K562 (cell line): ENCODE measurements at regions not wholly inside any gene's neighbourhood (a gene's known extent, or its start where the extent isn't known, plus 50 kb on each side); places are given as distances from the start of the nearest gene placed in this dataset.

Experiments used
- ATAC-seq: fragments of 200-7000 bp; cut with Tn5 transposase; 3 replicates; pipeline ENCODE4 v1.9.1; 2020; ENCODE audit warnings: moderate library complexity
- BruUV-seq: library from RNA; stranded (reverse); fragments of 400-500 nt; replicated peaks from 2 replicates; lab custom pipeline; 2021; lab: Mats Ljungman, UMichigan
- CTCF ChIA-PET: fragments of 300-600 bp; formaldehyde crosslinking; extraction: SDS; loops from one replicate; lab custom pipeline; 2021; ENCODE audit warnings: low intra/inter-chr PET ratio; lab: Yijun Ruan, JAX
- POLR2A ChIA-PET: fragments of 300-600, 350-650 bp; sonication (Branson Sonifier 250); formaldehyde crosslinking; extraction: SDS; loops from one replicate; lab custom pipeline; 2021; ENCODE audit warnings: antibody characterized with exemption, inconsistent platforms; lab: Yijun Ruan, JAX
- DNase-seq, 4 experiments: peaks; one replicate each; pipeline versions ENCODE4 v3.0.0 to v3.0.0-alpha.2; 2011 to 2018; ENCODE audit warnings: low spot score in 3 of 4, mixed read lengths in 3 of 4; ENCODE audit errors: extremely low read depth in 1 of 4
- FAIRE-seq: peaks from 2 replicates; lab custom pipeline; 2011; peaks lifted over from hg19 to GRCh38; lab: Jason Lieb, UNC
- H2AFZ ChIP-seq: 2 replicates; pipeline ENCODE4 v1.6.0; 2011; ENCODE audit warnings: low read depth, low read length, control low read depth, inconsistent platforms
- H3K27ac ChIP-seq: fragments of 200-600 bp; 3 replicates; pipeline ENCODE4 v1.8.0; 2011; ENCODE audit warnings: low read depth, mild to moderate bottlenecking, control low read depth, inconsistent platforms, low read length, moderate library complexity, mixed read lengths; ENCODE audit errors: extremely low read depth
- H3K27me3 ChIP-seq, 2 experiments: fragments of 300-600 bp in 1 of 2; 2 replicates in 1 of 2; 3 replicates in 1 of 2; pipeline versions ENCODE4 v1.6.0 to v1.8.0; 2011; ENCODE audit warnings: inconsistent platforms in 2 of 2, low read length in 2 of 2, mild to moderate bottlenecking in 1 of 2, mixed read lengths in 1 of 2, moderate library complexity in 1 of 2; ENCODE audit not compliant: control insufficient read depth in 2 of 2, insufficient read depth in 2 of 2
- H3K36me3 ChIP-seq: fragments of 300-600 bp; 3 replicates; pipeline ENCODE4 v1.8.0; 2011; ENCODE audit warnings: mild to moderate bottlenecking, low read length, inconsistent platforms; ENCODE audit not compliant: control insufficient read depth, insufficient read depth
- H3K4me1 ChIP-seq, 2 experiments: fragments of 200-600 bp in 1 of 2; replicated peaks in 1 of 2; 2 replicates in 1 of 2; 3 replicates in 1 of 2; pipeline versions ENCODE4 v1.5.1 to v1.8.0; 2011; ENCODE audit warnings: inconsistent platforms in 2 of 2, low read length in 2 of 2, mild to moderate bottlenecking in 1 of 2, mixed read lengths in 1 of 2, moderate library complexity in 1 of 2; ENCODE audit not compliant: control insufficient read depth in 2 of 2, insufficient read depth in 2 of 2
- H3K4me2 ChIP-seq: 2 replicates; pipeline ENCODE4 v1.6.1; 2011; ENCODE audit warnings: low read length, control low read depth, inconsistent platforms, mixed read lengths; ENCODE audit not compliant: insufficient read depth
- H3K4me3 ChIP-seq: fragments of 200-600 bp; sonication (generic), shearing (Covaris generic); 2 replicates; pipeline ENCODE4 v1.5.1; 2016; ENCODE audit warnings: control low read depth, inconsistent platforms
- H3K79me2 ChIP-seq: fragments of 200-600 bp; 3 replicates; pipeline ENCODE4 v1.8.0; 2011; ENCODE audit warnings: low read length, inconsistent platforms; ENCODE audit not compliant: control insufficient read depth, insufficient read depth
- H3K9ac ChIP-seq, 2 experiments: 2 replicates each; pipeline versions ENCODE4 v1.6.0 to v1.6.1; 2011; ENCODE audit warnings: low read depth in 2 of 2, low read length in 2 of 2, control low read depth in 1 of 2, inconsistent platforms in 1 of 2, mild to moderate bottlenecking in 1 of 2, mixed read lengths in 1 of 2; ENCODE audit not compliant: insufficient read depth in 1 of 2
- H3K9me1 ChIP-seq: one replicate; pipeline ENCODE4 v1.6.0; 2011; ENCODE audit warnings: inconsistent platforms, mild to moderate bottlenecking, low read length, moderate library complexity; ENCODE audit not compliant: control insufficient read depth, insufficient read depth
- H3K9me3 ChIP-seq: replicated peaks from 2 replicates; pipeline ENCODE4 v1.5.1; 2011; ENCODE audit warnings: low read depth, low read length, inconsistent platforms; ENCODE audit not compliant: control insufficient read depth, insufficient read depth
- H4K20me1 ChIP-seq: replicated peaks from 2 replicates; pipeline ENCODE4 v1.6.1; 2011; ENCODE audit warnings: low read length, inconsistent platforms, mixed read lengths; ENCODE audit not compliant: control insufficient read depth, insufficient read depth
- CBFB ChIP-seq: sonication (generic); formaldehyde crosslinking; IDR thresholded peaks from 2 replicates; pipeline ENCODE4 v1.4.0; 2020; ENCODE audit warnings: mild to moderate bottlenecking, missing genetic modification reagents
- DEAF1 ChIP-seq: fragments of 450-650 bp; formaldehyde crosslinking; IDR thresholded peaks from 2 replicates; pipeline ENCODE4 v1.4.0; 2020; ENCODE audit warnings: mild to moderate bottlenecking, moderate library complexity
- HMBOX1 ChIP-seq: sonication (generic); IDR thresholded peaks from 2 replicates; pipeline ENCODE4 v1.6.1; 2016
- MYNN ChIP-seq, 2 experiments: sonication (generic); formaldehyde crosslinking in 1 of 2; IDR thresholded peaks; 2 replicates each; pipeline versions ENCODE4 v1.5.0 to v1.6.1; 2016 to 2020; ENCODE audit warnings: antibody characterized with exemption in 1 of 2, missing genetic modification reagents in 1 of 2
- NFYB ChIP-seq: IDR thresholded peaks from 2 replicates; pipeline ENCODE4 v1.6.1; 2011; ENCODE audit warnings: mild to moderate bottlenecking, moderate library complexity; ENCODE audit not compliant: insufficient read length; ENCODE audit errors: extremely low read depth
- PHF21A ChIP-seq: fragments of 450-650 bp; IDR thresholded peaks from 2 replicates; pipeline ENCODE4 v1.6.1; 2017; ENCODE audit warnings: low read depth, borderline replicate concordance
- SRSF9 ChIP-seq: fragments of 200-400 bp; formaldehyde crosslinking; IDR thresholded peaks from 2 replicates; pipeline ENCODE4 v1.6.1; 2017; ENCODE audit warnings: low read depth, low read length, borderline replicate concordance
- TAF1 ChIP-seq: IDR thresholded peaks from 2 replicates; pipeline ENCODE4 v1.6.1; 2011; ENCODE audit warnings: mild to moderate bottlenecking, low read length, moderate library complexity; ENCODE audit not compliant: insufficient read depth, control insufficient read depth, severe bottlenecking; ENCODE audit errors: extremely low read depth
- TARDBP ChIP-seq: fragments of 450-650 bp; IDR thresholded peaks from 2 replicates; pipeline ENCODE4 v1.6.1; 2016
- TBP ChIP-seq: optimal IDR thresholded peaks from 2 replicates; pipeline ENCODE3; 2011; ENCODE audit warnings: low read depth, low read length, improper control_type of control experiment
- TCF7L2 ChIP-seq: fragments of 150-350 bp; IDR thresholded peaks from 2 replicates; pipeline ENCODE4 v1.6.1; 2016; ENCODE audit warnings: low read depth, mild to moderate bottlenecking, low read length, moderate library complexity
- XRCC5 ChIP-seq: fragments of 200-400 bp; formaldehyde crosslinking; IDR thresholded peaks from 2 replicates; pipeline ENCODE4 v1.6.1; 2017; ENCODE audit warnings: low read depth, mild to moderate bottlenecking, low read length
- WGBS: fragments of 100-300 bp; shearing (Covaris generic); methylation state at CpG from one replicate; pipeline ENCODE4 v1.1.6; 2016; ENCODE audit warnings: low coverage, mixed read lengths; ENCODE audit not compliant: insufficient coverage; ENCODE audit errors: missing lambda C conversion rate; 5-methylcytosine and 5-hydroxymethylcytosine counted together
- in situ Hi-C: fragments of 300-500 bp; cut with MboI; formaldehyde crosslinking; loops from 4 replicates; pipeline ENCODE4 v1.15.0; 2018; ENCODE audit warnings: inconsistent platforms, mixed read lengths
- intact Hi-C: fragments of 100-400 bp; cut with micrococcal nuclease; formaldehyde crosslinking; loops from 2 replicates; pipeline ENCODE4 v1.14.2; 2022

- no peak for ATAC-seq
- Histone ChIP-seq H2AFZ (no peak overlapping the region), H3K9ac (no peak overlapping the region), H3K27ac (no peak overlapping the region), H3K36me3 (no peaks in the 10 kb centered on the region), H3K4me2 (no peak overlapping the region), H3K9me3 (no peaks in the 10 kb centered on the region), H3K9me1 (no peaks in the 10 kb centered on the region), H3K27me3 (peaks cover 6 to 17% of the 10 kb centered on the region in 2 experiments; a peak in 3 of 5 replicates), H3K4me3 (no peak overlapping the region), H3K79me2 (no peaks in the 10 kb centered on the region), H4K20me1 (no peaks in the 10 kb centered on the region), H3K4me1 (no peaks in the 10 kb centered on the region)
- in situ Hi-C loops = no loop called here
- CTCF ChIA-PET = no interaction called here
- intact Hi-C loops = loop anchor here (10.0 kb wide), 1 partner anchor 82 kb away; the partner anchor contains the start of gene NOG
- no peak for FAIRE-seq
- no peak for DNase-seq
- POLR2A ChIA-PET = interaction anchor here (0.5 to 1.2 kb wide), 3 partner anchors 18 to 667 kb away, joined by 3 to 4 read pairs (median 3); no protein-coding TSS in a partner anchor
- 0% methylated on average over 1 of the region's 1 CpG for WGBS
- no TSS peak for BruUV-seq
- TF ChIP-seq NFYB = no peak
Observed at GRCh38 chr17:56676810-56677209, 83.3 kb downstream of the NOG start.

GRCh38 chr17:56678249-56679114, 85.0 kb downstream of the NOG start:
- H2AFZ ChIP-seq = no peak overlapping the region
- in situ Hi-C loops = no loop called here

More at GRCh38 chr17:56678249-56679114, 85.0 kb downstream of the NOG start:
- FAIRE-seq (no peak), ATAC-seq (no peak), DNase-seq (no peak)
- H3K9me3 ChIP-seq = no peaks in the 10 kb centered on the region
- H3K27me3 ChIP-seq = peaks cover 6 to 13% of the 10 kb centered on the region in 2 experiments; a peak in 2 of 5 replicates
- no peak overlapping the region for H3K9ac ChIP-seq
- H4K20me1 ChIP-seq = no peaks in the 10 kb centered on the region
- no peaks in the 10 kb centered on the region for H3K36me3 ChIP-seq
- no peaks in the 10 kb centered on the region for H3K79me2 ChIP-seq
- intact Hi-C loops = loop anchor here (10.0 kb wide), 1 partner anchor 84 kb away; the partner anchor contains the start of gene NOG
- no peak overlapping the region for H3K4me3 ChIP-seq
- ChIA-PET CTCF (no interaction called here), POLR2A (interaction anchor here (0.5 to 1.0 kb wide), 4 partner anchors 14 to 508 kb away, joined by 3 to 4 read pairs (median 3); no protein-coding TSS in a partner anchor)
- no peak for TF ChIP-seq DEAF1
- no peak for TF ChIP-seq XRCC5
- no peak for TF ChIP-seq SRSF9
- no peak for TF ChIP-seq CBFB
- no peak for TF ChIP-seq HMBOX1
- TF ChIP-seq TAF1 = no peak
- TF ChIP-seq TBP = no peak
- TF ChIP-seq TCF7L2 = no peak
- TF ChIP-seq TARDBP = no peak
- TF ChIP-seq MYNN (IDR thresholded peaks at IDR 0.05) = no peak
- TF ChIP-seq MYNN (CRISPR knock-in tag; IDR thresholded peaks at IDR 0.05) = no peak
- TF ChIP-seq PHF21A = no peak
- under 1% methylated on average over 32 of the region's 37 CpGs for WGBS
- no peaks in the 10 kb centered on the region for H3K9me1 ChIP-seq
- no TSS peak for BruUV-seq
- no peak overlapping the region for H3K4me2 ChIP-seq
- no peaks in the 10 kb centered on the region for H3K4me1 ChIP-seq
- no peak overlapping the region for H3K27ac ChIP-seq
